MM.1S (cell line): ENCODE measurements at regions not wholly inside any gene's neighbourhood (a gene's known extent, or its start where the extent isn't known, plus 50 kb on each side); places are given as distances from the start of the nearest gene placed in this dataset.
"Not testable (repeated sequence)": the region's sequence is repeated elsewhere in the genome, so short reads cannot be mapped to it uniquely, and the experiment has no call there.

Experiments used
- CTCF ChIP-seq: fragments of 300-600 bp; sonication (generic); IDR thresholded peaks from 2 replicates; pipeline ENCODE4 v1.5.1; 2016; ENCODE audit warnings: antibody characterized with exemption, low read length, mixed read lengths
- EZH2 ChIP-seq: fragments of 300-600 bp; sonication (generic); optimal IDR thresholded peaks from 2 replicates; pipeline ENCODE3; 2017; ENCODE audit warnings: low read depth, mild to moderate bottlenecking, antibody characterized with exemption, low read length, mixed read lengths

- not testable (repeated sequence) for TF ChIP-seq CTCF, EZH2
Observed at GRCh38 chr12:9422689-9423088, 185.0 kb downstream of the KLRB1 start.
